GM21423 (cell line): ENCODE measurements at regions not wholly inside any gene's neighbourhood (a gene's known extent, or its start where the extent isn't known, plus 50 kb on each side); places are given as distances from the start of the nearest gene placed in this dataset.

Source experiments
- ATAC-seq: cut with Tn5 transposase; IDR thresholded peaks from one replicate; pipeline ENCODE4 v1.9.1; 2021; ENCODE audit warnings: mild to moderate bottlenecking, moderate library complexity; ENCODE audit not compliant: unreplicated experiment

- ATAC-seq, result no peak
These were observed 54.2 kb upstream of the PARD3 start for GRCh38 chr10:34869135-34869836.

- ATAC-seq, result no peak
These were observed 53.5 kb upstream of the PARD3 start for GRCh38 chr10:34868589-34868988.

GRCh38 chr10:34866848-34867247 lies 51.8 kb upstream of the PARD3 start:
- ATAC-seq, result no peak
